Activated CD4-positive, alpha-beta T cell treated with anti-CD3 and anti-CD28 coated beads, Interleukin-2, Interleukin-6, amounts not matched to agents 100 ng/mL and 50 ng/mL, durations not matched to agents 16 hours and 8 hours (primary cell): ENCODE measurements at regions not wholly inside any gene's neighbourhood (a gene's known extent, or its start where the extent isn't known, plus 50 kb on each side); places are given as distances from the start of the nearest gene placed in this dataset.
A peak's percentile ranks its signal among the peaks of the same experiment; 100 is the strongest.

Source experiments
- DNase-seq: peaks from one replicate; pipeline ENCODE4 v3.0.0-alpha.2; 2020

DNA sequence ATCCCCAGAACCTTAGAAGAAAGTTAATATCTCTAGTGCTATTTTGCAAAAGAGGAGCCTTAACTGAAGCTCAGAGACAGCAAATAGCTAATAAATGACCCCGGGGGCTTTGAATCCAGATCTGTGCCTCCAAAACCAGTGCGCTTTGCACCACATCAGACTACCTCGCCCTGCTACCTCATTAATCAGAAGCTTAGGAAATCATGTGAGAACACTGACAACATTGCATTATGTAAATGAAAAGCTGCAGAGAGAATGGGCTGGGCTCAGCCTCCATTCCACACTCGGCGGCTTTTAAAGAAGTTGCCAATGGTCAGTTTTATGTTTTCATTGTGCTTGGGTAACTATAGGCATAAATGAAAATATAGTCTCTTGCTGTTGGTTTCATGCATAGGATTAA, 54.0 kb upstream of the STMND1 start:
- no peak for DNase-seq

DNA sequence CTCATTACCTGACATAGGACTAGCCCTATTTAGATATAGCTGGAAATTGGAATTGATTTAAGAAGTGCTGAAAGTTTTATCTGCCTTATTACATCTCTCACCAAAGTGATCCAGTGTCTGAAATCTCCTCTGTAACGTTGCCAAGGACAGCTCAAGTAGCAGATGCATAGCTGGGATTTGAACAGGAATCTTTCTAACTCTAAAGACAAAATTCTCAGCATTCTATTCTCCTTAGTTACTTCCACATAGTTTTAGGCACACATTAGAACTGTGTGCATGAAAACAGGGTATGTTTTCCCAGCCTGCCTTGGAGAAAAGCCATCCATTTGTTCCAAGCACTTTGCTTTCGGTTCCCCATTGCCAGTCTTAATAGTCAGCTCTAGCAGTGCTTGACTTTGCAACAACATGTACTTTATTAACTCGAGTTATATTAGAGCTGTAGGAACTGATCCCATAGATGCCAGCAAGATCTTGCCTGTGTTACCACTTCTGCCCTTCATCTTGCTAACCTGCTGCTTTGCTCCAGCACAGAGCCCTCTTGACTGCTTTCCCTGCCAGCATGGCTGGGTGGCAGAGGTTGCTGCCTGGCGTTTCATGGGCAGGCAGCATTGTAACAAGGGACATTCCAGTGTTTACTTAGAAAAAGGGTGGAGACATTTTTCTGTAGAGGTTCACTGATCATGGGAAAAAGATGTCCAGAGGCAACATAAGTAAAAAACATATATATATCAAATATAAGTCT, 56.1 kb upstream of the STMND1 start:
- DNase-seq: no peak

DNA sequence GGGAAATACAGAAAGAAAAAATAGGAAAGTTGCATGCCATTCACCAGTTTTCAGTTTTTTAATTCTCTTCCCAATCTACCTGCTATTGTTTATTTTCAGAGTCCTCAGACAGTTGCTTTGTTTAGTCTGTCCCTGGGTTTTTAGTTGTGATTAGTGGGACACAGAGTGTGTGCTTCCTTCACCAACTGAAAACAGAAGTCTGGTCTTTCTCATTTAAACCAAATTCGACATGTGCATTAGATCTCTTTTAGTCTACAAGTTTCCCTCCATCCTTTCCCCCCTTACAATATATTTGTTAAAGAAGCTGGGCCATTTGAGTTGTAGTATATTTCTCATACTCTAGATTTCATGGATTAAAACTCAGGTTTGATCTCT, 58.7 kb upstream of the STMND1 start:
- DNase-seq: no peak

DNA sequence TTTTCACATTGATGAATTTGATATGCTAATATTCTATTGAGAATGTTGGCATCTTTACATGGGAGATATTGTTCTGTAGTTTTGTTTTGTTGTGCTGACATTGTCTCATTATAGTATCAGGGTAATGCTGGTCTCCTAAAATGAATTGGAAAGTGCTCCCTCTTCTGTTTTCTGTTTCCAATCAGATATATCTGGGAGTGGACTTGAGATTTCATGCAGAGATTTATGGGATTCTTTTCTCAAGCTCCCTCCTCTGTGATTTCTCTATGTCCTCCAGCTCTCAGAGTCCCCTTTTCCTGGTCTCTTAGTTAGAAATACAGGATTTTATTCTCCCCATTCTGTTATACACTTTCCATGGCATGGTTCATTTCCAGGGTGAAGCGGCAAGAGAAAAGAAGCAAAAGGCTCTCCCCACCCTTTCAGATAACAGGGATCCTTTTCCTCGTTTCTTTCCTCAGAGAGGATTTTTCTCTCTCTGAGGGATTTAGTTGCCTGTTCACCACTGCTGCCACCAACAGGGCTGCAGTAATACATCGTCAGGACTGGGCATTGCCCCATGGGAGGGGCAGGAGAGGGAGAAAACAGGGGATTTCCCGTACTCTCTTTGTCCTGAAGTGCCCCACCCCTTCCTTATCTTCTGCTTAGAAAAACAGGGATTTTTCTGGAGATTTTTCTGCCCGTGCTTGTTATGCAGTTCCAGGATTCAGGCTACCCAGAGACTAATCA, 59.3 kb upstream of the STMND1 start:
- no peak for DNase-seq

DNA sequence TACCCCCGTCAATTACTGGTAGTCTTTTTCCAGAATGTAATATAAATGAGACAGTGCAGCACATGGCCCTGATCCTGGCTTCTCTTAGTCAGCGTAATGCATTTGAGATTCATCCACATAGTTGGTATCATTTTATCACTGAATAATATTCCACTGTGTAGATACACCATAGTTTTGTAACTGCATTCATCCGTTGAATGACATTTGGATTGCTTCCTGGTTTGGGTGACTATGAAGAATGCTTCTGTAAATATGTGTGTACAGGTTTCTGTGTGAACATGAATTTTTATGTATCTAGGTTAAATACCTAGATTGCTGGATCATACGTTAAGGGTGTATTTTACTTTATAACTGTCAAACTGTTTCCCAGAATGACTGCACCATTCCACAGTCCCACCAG, 62.6 kb upstream of the STMND1 start:
- DNase-seq: no peak

DNA sequence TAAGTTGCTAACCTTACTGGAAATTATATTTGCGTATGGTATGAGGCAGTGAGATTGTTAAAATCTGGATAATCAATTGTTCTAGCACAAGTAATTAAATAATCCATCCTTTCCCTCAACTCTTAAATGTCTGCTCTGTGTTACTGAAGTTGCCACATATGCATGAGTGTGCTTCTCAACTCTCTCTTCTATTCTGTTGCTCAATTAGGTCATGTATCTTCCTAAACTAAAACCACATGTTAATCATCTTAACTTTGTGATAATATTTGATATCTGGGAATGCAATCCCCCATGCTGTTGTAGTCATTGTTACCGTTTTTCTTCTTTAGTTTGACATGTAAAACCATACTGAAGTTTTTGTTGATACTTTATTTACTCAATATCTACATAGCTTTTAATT, 63.5 kb upstream of the STMND1 start:
- no peak for DNase-seq

DNA sequence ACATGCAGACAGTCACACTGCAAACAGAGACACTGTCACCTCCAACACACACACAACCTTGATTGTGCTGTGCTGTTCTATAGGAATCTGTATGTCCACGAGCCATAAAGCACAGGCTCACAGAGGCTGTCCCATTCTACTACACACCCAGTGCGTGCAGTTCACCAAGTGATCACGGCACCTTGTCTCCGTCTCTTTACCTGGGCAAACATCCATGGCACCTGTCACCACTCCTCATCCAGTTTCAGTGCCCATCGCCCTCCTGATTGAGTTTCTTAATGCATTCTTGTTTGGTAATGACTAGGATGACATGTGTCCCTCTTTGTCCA, 65.8 kb upstream of the STMND1 start:
- DNase-seq: no peak

DNA sequence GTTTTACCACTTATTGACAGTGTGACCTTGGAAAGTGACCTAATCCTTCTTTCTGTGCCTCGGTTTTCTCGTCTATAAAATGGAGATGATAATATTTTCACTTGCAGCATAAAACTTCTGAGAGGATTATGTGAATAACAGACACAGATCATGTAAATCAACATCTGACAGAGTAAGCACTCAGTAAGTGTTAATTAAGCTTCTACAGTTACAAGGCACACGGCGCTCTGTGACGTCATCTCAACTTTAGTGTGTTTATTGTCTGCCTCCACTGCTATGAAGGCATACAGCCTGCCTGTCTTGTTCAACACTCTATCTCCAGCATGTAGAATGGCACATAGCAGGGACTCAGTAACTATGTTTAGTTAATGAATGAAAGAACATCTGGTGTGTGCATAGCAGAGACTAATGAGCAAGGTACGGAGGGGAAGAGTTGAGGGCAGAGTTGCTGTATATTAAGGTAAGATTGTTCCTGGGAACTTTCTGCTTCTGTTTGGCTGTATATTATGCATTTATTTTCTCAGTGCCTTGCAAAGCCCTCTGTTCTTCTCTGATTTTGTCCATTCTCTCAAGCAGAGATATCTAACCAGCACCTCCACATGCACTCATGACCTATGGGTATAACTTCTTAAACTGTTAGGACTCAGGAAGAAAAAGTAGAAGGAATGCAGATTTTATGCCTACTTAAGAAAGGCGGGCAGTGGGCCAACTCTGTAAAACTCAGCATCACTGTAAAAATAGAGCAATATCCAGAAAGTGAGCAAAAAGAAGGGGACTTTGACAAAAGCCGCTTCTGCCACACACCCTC, 66.4 kb upstream of the STMND1 start:
- DNase-seq: no peak

DNA sequence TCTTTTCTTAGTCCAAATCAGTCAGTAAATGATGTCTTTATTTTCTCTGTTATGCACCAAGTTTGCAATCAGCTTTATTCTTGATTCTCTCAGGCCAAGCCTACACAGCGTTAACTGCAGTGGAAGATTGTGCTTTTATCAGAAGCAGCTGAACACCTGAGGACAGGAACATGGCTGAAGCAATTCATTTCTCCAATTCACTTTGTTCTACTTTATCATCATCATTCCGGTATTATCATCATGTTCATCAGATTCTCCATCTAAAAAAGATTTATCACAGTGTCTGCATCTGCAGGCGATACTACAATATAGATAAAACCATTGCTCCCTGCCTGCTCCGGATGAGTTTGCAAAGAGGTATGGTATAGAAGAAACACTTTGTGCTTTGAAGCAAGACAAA, 68.1 kb upstream of the STMND1 start:
- DNase-seq: no peak

DNA sequence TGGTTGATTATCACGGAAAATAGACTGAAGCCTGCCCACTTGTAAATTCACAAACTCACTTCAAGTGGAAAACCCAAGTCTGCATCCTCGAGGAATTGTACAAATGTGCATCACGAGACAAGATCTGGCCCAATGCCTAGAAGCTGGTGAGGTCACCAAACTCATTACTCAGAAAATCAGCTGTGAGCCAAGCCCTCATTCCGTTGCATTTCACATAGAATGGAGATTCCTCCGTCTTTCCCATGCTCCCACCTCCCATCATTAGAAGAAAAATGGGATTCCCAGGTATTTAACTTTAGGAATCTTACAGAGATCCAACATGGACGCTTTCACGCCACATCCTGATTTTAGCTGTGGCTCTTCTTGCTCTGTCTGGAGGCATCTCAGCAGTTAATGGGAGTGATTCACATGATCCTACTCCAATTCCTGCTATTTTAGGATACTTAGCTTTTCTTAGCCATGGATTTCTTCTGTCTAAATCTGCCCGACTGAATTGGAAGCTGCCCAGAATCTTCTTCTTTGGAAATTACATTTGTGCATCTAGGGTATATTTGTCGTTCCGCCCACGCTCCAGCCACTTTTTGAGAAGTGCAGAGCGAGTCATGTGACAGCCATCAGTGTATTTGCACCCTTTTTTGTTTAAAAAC, 68.7 kb upstream of the STMND1 start:
- DNase-seq: no peak

DNA sequence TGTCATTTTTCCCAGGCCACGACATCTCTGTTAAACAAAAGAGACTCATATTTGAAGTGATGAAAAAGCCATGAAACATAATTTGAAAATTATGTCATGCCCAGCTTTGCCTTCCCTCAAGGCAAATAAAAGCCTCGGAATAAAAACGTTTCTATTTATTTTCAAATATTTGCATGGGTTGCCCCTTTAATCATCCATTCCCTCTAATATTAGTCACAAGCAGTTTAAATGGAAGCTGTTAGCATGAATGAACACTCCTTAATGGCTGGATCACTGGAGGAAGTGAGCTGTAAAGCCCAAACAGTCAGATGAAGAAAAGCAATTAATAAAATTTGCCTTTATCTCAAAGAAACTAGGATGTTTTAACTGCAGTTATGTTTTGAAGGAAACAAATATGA, 69.3 kb upstream of the STMND1 start:
- DNase-seq: no peak

DNA sequence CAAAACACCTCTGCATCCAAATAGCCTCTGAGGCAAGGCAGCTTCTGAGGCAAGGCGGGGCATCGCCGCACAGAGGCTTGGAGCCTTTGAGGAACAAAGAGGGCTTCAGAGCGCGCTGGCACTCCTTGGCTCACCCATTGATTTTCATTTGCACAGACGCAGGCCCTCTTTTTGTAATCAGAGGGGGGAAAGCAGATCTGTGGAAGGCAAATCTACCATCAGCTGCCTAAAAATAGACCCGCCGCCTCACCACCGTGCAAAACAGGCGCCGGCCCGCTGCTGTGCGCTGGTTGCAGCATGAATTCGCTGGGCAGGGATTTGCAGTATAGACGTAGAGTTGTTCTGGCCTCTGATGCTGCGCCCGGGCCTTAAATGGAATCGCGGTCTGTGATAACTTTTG, 69.9 kb upstream of the STMND1 start:
- no peak for DNase-seq

DNA sequence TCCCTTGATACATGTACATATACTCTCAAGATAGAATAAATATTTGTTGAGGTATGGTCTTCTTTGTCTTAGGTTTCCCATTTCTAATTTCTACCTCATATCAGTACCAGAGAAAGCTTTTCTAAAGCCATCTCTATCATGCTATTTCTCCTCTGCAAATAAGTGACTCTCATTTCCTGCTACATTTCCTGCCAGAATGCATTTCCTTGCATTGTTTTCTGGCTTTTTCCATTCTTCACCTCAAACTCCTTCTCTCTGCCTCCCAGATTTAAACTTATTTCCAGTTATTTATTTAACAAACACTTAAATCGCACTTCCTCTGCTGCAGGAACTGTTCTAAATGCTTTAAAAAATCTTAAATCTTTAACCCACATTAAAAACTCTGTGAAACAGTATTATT, 74.4 kb upstream of the STMND1 start:
- no peak for DNase-seq

DNA sequence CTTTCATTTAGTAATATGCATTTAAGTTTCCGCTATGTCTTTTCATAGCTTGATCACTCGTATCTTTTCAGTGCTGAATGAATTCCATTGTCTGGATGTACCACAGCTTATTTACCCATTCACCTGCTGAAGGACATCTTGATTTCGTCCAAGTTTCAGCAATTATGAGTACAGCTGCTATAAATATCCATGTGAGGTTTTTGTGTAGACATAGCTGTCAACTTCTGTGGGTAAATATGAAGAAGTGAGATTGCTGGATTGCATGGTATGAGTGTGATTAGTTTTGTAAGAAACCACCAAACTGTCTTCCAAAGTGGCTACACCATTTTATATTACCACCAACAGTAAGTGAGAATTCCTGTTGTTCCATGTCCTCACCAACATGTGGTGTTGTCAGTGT, 79.2 kb upstream of the STMND1 start:
- no peak for DNase-seq

DNA sequence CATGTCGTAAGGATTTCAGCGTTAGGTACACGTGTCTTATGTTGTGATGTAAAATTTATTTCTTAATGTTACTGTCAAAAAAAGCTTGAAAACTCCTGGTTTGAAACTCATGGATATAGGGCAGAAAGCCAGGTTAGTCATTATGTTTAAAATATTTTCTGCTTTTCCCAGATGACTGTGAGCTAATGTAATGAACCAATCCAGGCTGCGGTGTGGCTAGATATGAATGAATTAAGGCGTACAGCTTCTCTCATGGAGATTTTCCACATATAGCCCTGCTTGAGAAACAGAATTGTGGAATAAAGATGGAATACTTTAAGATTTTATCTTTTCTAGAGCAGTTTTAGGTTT, 80.3 kb upstream of the STMND1 start:
- no peak for DNase-seq

DNA sequence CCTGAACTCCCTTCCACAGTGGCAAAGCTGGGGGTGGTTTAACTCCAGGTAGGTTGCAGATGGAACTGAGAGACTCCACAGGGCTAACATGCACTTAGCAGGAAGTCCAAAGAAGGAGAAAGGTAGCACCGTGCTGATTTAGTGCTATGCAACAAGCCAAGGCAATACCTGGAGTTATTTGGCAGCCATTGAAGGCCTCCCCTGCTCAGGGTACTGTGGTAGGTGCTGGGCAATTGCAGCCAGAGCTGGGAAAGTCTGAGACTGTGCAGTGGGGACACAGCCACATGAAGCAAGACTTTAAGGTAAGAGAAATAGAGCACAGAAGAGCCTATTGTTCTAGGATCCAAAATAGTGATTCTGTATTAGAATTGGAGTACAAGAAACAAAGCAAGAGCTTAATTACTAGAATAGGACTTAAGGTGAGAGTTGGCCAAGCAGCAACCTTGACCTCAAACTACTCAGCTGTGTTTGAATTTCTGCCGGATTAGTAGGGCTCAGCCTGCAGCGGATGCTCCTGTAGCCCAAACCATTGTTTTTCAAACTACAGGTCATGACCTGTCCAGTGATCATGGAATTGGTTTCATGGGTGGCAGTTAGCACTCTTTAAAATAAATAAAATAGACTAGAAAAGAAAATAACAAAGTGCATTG, 80.8 kb upstream of the STMND1 start:
- no peak for DNase-seq

DNA sequence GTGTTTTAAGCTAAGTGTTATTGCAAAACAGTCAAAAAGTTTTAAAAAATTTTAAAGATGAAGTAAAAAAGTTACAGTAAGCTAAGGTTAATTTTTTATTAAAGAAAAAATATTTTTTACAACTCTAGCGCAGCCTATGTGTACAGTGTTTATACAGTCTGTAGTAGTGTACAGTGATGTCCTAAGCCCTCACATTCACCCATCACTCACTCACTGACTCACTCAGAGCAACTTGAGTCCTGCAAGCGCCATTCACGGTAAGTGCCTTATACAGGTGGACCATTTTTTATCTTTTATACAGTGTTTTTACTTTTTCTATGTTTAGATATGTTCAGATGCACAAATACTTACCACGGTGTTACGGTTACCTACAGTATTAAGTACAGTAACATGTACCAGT, 83.4 kb upstream of the STMND1 start:
- no peak for DNase-seq

DNA sequence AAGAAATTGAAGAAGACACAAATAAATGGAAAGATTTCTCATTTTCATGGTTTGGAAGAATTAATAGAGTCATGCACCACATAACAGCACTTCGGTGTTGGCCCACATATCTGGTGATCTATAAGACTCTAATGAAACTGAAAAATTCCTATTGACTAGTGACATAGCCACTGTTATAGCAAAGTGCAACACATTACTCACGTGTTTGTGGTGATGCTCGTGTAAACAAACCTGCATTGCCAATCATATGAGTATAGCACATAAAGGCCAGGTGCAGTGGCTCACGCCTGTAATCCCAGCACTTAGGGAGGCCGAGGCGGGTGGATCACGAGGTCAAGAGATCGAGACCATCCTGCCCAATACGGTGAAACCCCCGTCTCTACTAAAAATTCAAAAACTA, 84.4 kb upstream of the STMND1 start:
- no peak for DNase-seq

DNA sequence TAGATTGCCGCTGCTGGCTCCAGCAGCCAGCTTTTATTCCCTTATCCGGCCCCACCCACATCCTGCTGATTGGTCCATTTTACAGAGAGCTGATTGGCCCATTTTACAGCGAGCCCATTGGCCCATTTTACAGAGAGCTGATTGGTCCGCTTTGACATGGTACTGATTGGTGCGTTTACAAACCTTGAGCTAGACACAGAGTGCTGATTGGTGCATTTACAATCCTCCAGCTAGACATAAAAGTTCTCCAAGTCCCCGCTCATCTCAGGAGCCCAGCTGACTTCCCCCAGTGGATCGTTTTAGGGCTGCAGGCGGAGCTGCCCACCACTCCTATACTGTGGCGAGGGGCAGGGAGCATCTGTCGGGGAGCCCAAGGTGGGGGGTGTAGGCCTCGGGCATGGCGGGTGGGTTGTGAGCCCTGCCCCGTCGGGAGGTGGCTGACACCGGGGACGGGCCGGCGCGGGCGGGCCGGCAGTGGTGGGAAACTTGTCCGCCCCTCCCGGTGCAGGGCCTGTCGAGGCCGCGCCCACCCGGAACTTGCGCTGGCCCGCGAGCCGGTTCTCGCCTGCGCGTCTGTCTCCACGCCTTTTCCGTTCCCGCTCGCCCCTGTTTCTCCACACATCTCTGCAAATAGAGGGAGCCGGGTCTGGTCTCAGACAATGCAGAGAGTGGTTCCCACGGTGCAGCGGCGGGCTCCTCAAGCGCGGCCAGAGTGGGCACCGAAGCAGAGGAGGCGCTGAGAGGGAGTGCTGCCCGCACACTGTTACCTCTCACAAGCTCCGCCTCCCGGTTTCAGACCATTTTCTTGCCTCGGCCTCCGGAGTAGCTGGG, 86.1 kb upstream of the STMND1 start:
- DNase-seq: peak; percentile 2

DNA sequence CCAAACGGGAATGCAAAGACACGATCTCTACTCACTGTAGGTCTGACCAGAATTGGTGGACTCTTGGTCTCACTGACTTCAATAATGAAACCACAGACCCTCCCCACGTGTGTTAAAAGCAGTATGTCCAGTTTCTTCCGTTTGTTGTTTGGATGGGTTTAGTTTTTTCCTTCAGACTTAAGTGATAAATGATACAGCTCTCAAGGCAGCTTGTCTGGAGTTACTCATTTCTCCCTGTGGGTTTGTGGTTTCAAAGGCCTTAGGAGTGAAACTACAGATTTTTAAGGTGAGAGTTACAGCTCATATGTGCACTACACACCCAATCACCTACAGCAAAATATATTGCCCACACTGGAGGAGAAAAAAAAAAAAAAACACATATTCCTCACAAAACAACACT, 86.7 kb upstream of the STMND1 start:
- DNase-seq: peak; percentile 83

DNA sequence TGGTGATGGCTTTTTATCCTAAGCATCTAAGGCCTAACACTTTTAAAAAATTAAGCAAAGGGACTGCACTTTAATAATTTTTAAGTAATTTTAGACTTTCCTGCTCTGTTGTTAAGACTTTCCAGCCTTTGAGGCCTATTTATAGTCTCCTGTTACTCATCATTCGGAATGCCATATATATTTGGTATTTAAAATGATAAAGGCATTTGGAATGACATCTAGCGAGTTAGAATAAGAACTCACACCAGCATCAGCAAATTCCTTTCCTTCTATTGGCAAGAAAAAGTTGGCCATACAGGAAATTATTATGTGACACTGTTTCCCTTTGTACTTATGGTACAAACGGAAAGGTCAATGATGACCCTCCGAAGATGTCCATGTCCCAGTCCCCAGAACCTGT, 88.1 kb upstream of the STMND1 start:
- no peak for DNase-seq
